Neuronal stem cell (in vitro differentiated cells): ENCODE measurements at regions not wholly inside any gene's neighbourhood (a gene's known extent, or its start where the extent isn't known, plus 50 kb on each side); places are given as distances from the start of the nearest gene placed in this dataset.

Experiments used
- DNase-seq: peaks from one replicate; pipeline ENCODE4 v3.0.0-alpha.2; 2013; ENCODE audit warnings: low spot score
- H2AFZ ChIP-seq: one replicate; pipeline ENCODE4 v1.6.1; 2013; ENCODE audit warnings: mild to moderate bottlenecking, low read length, inconsistent platforms
- H2AK5ac ChIP-seq: 2 replicates; pipeline ENCODE4 v1.6.1; 2013; ENCODE audit warnings: low read depth, mild to moderate bottlenecking, inconsistent platforms, low read length, moderate library complexity, mixed read lengths
- H2BK120ac ChIP-seq: 2 replicates; pipeline ENCODE4 v1.6.1; 2013; ENCODE audit warnings: low read depth, mild to moderate bottlenecking, inconsistent platforms, low read length, moderate library complexity, mixed read lengths
- H2BK12ac ChIP-seq: one replicate; pipeline ENCODE4 v1.6.1; 2013; ENCODE audit warnings: low read length, inconsistent platforms
- H2BK15ac ChIP-seq: 2 replicates; pipeline ENCODE4 v1.6.1; 2013; ENCODE audit warnings: mild to moderate bottlenecking, low read length, inconsistent platforms, mixed read lengths
- H2BK5ac ChIP-seq: one replicate; pipeline ENCODE4 v1.6.1; 2013; ENCODE audit warnings: inconsistent platforms, mild to moderate bottlenecking, low read length, moderate library complexity
- H3K14ac ChIP-seq: one replicate; pipeline ENCODE4 v1.6.1; 2013; ENCODE audit warnings: low read length, inconsistent platforms
- H3K18ac ChIP-seq: 2 replicates; pipeline ENCODE4 v1.6.1; 2013; ENCODE audit warnings: low read length, inconsistent platforms
- H3K23ac ChIP-seq: 2 replicates; pipeline ENCODE4 v1.6.1; 2013; ENCODE audit warnings: low read depth, mild to moderate bottlenecking, mixed read lengths, low read length, inconsistent platforms; ENCODE audit not compliant: poor library complexity
- H3K27ac ChIP-seq: replicated peaks from 3 replicates; pipeline ENCODE4 v1.5.1; 2013; ENCODE audit warnings: low read length, inconsistent platforms
- H3K27me3 ChIP-seq, 3 experiments: 2 replicates each; pipeline ENCODE4 v1.6.1; 2013; ENCODE audit warnings: low read length in 3 of 3, mild to moderate bottlenecking in 2 of 3, inconsistent platforms in 1 of 3, low read depth in 1 of 3, mixed read lengths in 1 of 3, moderate library complexity in 1 of 3; ENCODE audit not compliant: control insufficient read depth in 3 of 3, insufficient read depth in 3 of 3
- H3K36me3 ChIP-seq, 2 donors: replicated peaks in 1 of 2; 2 replicates each; pipeline ENCODE4 v1.6.1; 2013; ENCODE audit warnings: low read length in 2 of 2; ENCODE audit not compliant: control insufficient read depth in 2 of 2, insufficient read depth in 2 of 2
- H3K4ac ChIP-seq: 2 replicates; pipeline ENCODE4 v1.6.1; 2013; ENCODE audit warnings: inconsistent platforms, mild to moderate bottlenecking, low read length, moderate library complexity
- H3K4me1 ChIP-seq, 2 donors: 1 replicate in 1 of 2; 2 replicates in 1 of 2; pipeline ENCODE4 v1.6.1; 2013; ENCODE audit warnings: low read length in 2 of 2, low read depth in 1 of 2; ENCODE audit not compliant: control insufficient read depth in 2 of 2, insufficient read depth in 1 of 2
- H3K4me2 ChIP-seq: one replicate; pipeline ENCODE4 v1.6.1; 2013; ENCODE audit warnings: mild to moderate bottlenecking, low read length, inconsistent platforms; ENCODE audit not compliant: insufficient read depth, poor library complexity, severe bottlenecking
- H3K4me3 ChIP-seq, 2 donors: 2 replicates each; pipeline ENCODE4 v1.5.1; 2013; ENCODE audit warnings: low read length in 2 of 2, mild to moderate bottlenecking in 2 of 2, inconsistent platforms in 1 of 2, moderate library complexity in 1 of 2
- H3K79me1 ChIP-seq: one replicate; pipeline ENCODE4 v1.6.1; 2013; ENCODE audit warnings: low read depth, mild to moderate bottlenecking, inconsistent platforms, low read length, moderate library complexity
- H3K9ac ChIP-seq: one replicate; pipeline ENCODE4 v1.6.1; 2013; ENCODE audit warnings: mild to moderate bottlenecking, low read depth, low read length, inconsistent platforms; ENCODE audit not compliant: poor library complexity
- H3K9me3 ChIP-seq, 2 donors: replicated peaks in 1 of 2; 2 replicates each; pipeline versions ENCODE3 to v1.6.1; 2013; ENCODE audit warnings: low read length in 2 of 2, mild to moderate bottlenecking in 2 of 2, inconsistent platforms in 1 of 2, low read depth in 1 of 2, mixed read lengths in 1 of 2, moderate library complexity in 1 of 2; ENCODE audit not compliant: control insufficient read depth in 2 of 2, insufficient read depth in 1 of 2
- H4K8ac ChIP-seq: one replicate; pipeline ENCODE4 v1.6.1; 2013; ENCODE audit warnings: low read depth, mild to moderate bottlenecking, inconsistent platforms, low read length, moderate library complexity
- H4K91ac ChIP-seq: one replicate; pipeline ENCODE4 v1.6.1; 2013; ENCODE audit warnings: low read length, low read depth, mild to moderate bottlenecking, inconsistent platforms; ENCODE audit not compliant: poor library complexity
- WGBS, 2 donors: extraction: QIAGEN DNeasy Blood & Tissue Kit; methylation state at CpG; one replicate each; pipeline ENCODE4 v1.1.7; 2013; ENCODE audit warnings: missing lambda C conversion rate in 2 of 2, mixed read lengths in 1 of 2; ENCODE audit not compliant: insufficient read length in 2 of 2, insufficient replicate concordance in 1 of 2; ENCODE audit errors: extremely low coverage in 2 of 2; 5-methylcytosine and 5-hydroxymethylcytosine counted together

DNA sequence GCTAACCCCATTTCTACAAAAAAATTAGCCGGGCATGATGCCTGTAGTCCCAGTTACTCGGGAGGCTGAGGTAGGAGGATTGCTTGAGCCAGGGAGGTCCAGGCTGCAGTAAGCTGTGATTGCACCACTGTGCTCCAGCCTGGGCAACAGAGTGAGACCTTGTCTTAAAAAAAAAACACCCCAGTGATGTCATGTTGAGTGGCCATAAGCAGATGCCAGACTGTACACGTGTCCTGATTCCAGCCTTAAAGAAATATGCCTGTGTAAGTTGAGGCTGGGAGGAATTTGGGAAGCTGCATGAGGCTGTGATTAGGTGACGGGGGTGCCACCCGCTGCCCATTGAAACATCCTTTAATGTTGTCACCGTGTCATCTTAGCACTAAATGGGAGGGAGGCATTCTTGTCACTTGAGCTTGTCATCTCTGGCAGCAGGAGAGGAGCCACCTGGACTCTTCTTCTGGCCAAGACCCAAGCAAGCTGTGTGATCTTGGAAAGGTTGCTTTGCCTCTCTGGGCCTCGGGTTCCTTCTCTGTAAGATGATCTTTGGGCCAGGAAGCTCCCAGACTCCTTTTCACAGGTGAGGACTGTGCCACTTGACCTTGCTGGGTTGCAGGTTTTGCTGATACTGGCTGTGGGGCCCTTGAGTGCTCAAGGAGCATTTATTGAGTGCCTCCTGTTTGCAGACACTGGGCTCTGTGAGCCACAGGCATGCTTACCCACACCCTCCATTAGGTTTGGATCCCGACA lies 98.3 kb upstream of the CIBAR2 start:
- no peak overlapping the region for H3K4me3 ChIP-seq
- H3K79me1 ChIP-seq = no peaks in the 10 kb centered on the region
- H3K14ac ChIP-seq = no peak overlapping the region
- H4K91ac ChIP-seq = no peak overlapping the region
- H4K8ac ChIP-seq = no peak overlapping the region
- H2BK12ac ChIP-seq = no peak overlapping the region
- no peak overlapping the region for H2AFZ ChIP-seq
- H2AK5ac ChIP-seq = peak overlapping the region; percentile 51
- no CpG with 5 or more reads among the region's 8 CpGs for WGBS, 2 donors
- H3K4ac ChIP-seq = no peak overlapping the region
- H3K4me2 ChIP-seq = no peak overlapping the region
- no peak overlapping the region for H3K23ac ChIP-seq
- peaks cover 20 to 39% of the 10 kb centered on the region in 2 donors for H3K4me1 ChIP-seq
- H3K18ac ChIP-seq = peak overlapping the region; percentile 30
- no peak overlapping the region for H2BK15ac ChIP-seq
- no peaks in the 10 kb centered on the region for H3K27me3 ChIP-seq
- no peak overlapping the region for H2BK5ac ChIP-seq
- DNase-seq = no peak
- H3K36me3 ChIP-seq = no peaks in the 10 kb centered on the region
- H3K27ac ChIP-seq = no peak overlapping the region
- H2BK120ac ChIP-seq = no peak overlapping the region
- H3K9ac ChIP-seq = no peak overlapping the region
- H3K9me3 ChIP-seq = no peaks in the 10 kb centered on the region

DNA sequence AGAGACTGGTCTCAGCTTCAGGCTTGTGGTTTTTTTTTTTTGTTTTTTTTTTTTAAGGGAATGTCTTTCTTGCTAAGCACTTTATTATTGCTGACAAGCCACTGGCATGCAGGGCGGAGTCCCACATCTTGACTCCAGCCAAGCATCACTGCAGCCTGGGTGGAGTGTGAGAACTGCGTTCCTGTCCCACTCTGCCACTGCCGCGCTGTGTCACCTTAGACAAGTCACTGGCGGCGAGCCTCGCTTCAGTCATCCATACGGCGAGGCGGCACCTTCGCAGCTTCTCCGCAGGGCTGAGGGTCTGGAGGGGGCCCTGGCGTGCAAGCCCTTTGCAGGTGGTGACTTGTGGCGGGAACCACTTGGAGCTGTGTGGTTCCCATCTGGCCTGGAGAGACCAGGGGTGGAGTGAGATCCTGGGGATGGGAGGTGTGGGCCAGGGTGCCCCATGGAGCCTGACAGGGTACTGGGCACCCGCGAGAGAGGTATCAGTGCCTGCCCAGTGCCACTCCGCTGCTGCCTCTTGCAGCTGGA lies 99.1 kb upstream of the CIBAR2 start:
- H2BK120ac ChIP-seq = no peak overlapping the region
- no peaks in the 10 kb centered on the region for H3K27me3 ChIP-seq
- H3K18ac ChIP-seq = peak overlapping the region; percentile 59
- no peak overlapping the region for H2AFZ ChIP-seq
- H3K9me3 ChIP-seq = no peaks in the 10 kb centered on the region
- H3K27ac ChIP-seq = no peak overlapping the region
- no peak overlapping the region for H3K4me3 ChIP-seq
- H4K8ac ChIP-seq = no peak overlapping the region
- H4K91ac ChIP-seq = no peak overlapping the region
- no peaks in the 10 kb centered on the region for H3K79me1 ChIP-seq
- no peak overlapping the region for H3K4me2 ChIP-seq
- peaks cover 15 to 36% of the 10 kb centered on the region in 2 donors for H3K4me1 ChIP-seq
- peak overlapping the region; percentile 73 for H3K14ac ChIP-seq
- H3K9ac ChIP-seq = no peak overlapping the region
- no peaks in the 10 kb centered on the region for H3K36me3 ChIP-seq
- peak overlapping the region; percentile 57 for H3K23ac ChIP-seq
- peak overlapping the region; percentile 24 for H2BK15ac ChIP-seq
- peak overlapping the region; percentile 91 for H2BK12ac ChIP-seq
- H3K4ac ChIP-seq = peak overlapping the region; percentile 55
- no CpG with 5 or more reads among the region's 17 CpGs for WGBS, 2 donors
- DNase-seq = no peak
- H2BK5ac ChIP-seq = no peak overlapping the region
- peak overlapping the region; percentile 92 for H2AK5ac ChIP-seq

DNA sequence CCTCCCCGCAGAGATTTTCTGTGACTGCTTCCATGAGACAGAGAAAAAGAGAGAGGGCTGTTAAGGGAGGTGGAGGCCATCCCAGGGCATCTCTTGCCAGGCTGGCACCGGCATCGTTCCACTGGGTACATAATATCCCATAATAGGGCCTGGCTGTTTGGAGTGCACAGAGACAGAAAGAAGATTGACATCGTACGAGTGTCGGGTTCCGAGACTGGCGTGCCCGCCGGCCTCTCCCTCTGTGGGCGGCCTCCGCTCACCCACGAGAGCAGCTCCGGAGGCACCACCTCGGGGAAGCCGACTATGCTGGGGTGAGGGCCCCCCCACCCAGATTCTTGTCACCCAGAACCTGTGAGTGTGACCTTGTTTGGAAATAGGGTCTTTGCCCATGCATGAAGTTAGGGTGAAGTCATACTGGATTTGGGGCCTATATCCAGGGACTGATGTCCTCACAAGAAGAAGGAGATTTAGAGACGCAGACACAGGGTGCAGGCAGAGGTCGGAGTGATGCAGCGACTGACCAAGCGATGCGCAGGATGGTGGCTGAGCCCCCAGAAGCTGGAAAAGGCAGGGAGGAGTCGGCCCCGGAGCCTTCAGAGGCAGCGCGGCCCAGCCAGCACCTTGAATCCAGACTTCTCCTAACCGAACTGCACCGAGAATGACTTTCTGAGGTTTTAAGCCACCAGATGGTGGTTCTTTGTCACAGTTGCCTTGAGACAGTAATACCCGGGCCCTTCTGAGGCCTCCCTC lies 101.8 kb upstream of the CIBAR2 start:
- peak overlapping the region; percentile 33 for H2BK120ac ChIP-seq

More for the DNA sequence above, 101.8 kb upstream of the CIBAR2 start:
- Histone ChIP-seq H2BK12ac (no peak overlapping the region), H3K4ac (no peak overlapping the region), H3K9me3 (no peaks in the 10 kb centered on the region), H3K27me3 (no peaks in the 10 kb centered on the region), H2AK5ac (peak overlapping the region; percentile 80), H2BK15ac (peak overlapping the region; percentile 46), H3K18ac (peak overlapping the region; percentile 44), H3K79me1 (no peaks in the 10 kb centered on the region), H3K4me2 (no peak overlapping the region), H3K27ac (no peak overlapping the region), H4K8ac (no peak overlapping the region), H3K4me1 (peaks cover 3 to 20% of the 10 kb centered on the region in 2 donors), H3K9ac (no peak overlapping the region), H4K91ac (no peak overlapping the region), H3K4me3 (no peak overlapping the region), H2AFZ (no peak overlapping the region), H3K23ac (no peak overlapping the region), H2BK5ac (peak overlapping the region; percentile 68), H3K14ac (peak overlapping the region; percentile 47), H3K36me3 (no peaks in the 10 kb centered on the region)
- WGBS, 2 donors = no CpG with 5 or more reads among the region's 28 CpGs
- DNase-seq = no peak
